Peyer's patch (tissue), 4 donors: ENCODE measurements at regions not wholly inside any gene's neighbourhood (a gene's known extent, or its start where the extent isn't known, plus 50 kb on each side); places are given as distances from the start of the nearest gene placed in this dataset.

Experiments used
- CTCF ChIP-seq, 6 experiments: fragments of 450-650 bp in 4 of 6; fragments of 200-600 bp in 2 of 6; sonication (generic) in 1 of 6; IDR thresholded peaks; one replicate each; pipeline ENCODE4 v1.5.1; 2017 to 2019; ENCODE audit warnings: antibody characterized with exemption in 6 of 6, mild to moderate bottlenecking in 3 of 6, moderate library complexity in 1 of 6
- POLR2A ChIP-seq, 2 donors: fragments of 450-650 bp; IDR thresholded peaks; one replicate each; pipeline ENCODE4 v1.5.1; 2017; ENCODE audit warnings: antibody characterized with exemption in 2 of 2, mild to moderate bottlenecking in 2 of 2, moderate library complexity in 2 of 2

GRCh38 chr1:778451-779278 is 92.2 kb upstream of the OR4F16 start:
- TF ChIP-seq CTCF (IDR thresholded peaks at IDR 0.05) (peak in 5 of 6 experiments; percentile 46 to 63 (median 58)), POLR2A (IDR thresholded peaks at IDR 0.05) (peak; percentile 89 to 93)
